NCI-H524 treated with DMSO at 0.1 percent for 48 hours (cell line): ENCODE measurements at regions not wholly inside any gene's neighbourhood (a gene's known extent, or its start where the extent isn't known, plus 50 kb on each side); places are given as distances from the start of the nearest gene placed in this dataset.

Source experiments
- DNase-seq: peaks from one replicate; lab custom pipeline; 2025; lab: John Stamatoyannopoulos, UW

DNA sequence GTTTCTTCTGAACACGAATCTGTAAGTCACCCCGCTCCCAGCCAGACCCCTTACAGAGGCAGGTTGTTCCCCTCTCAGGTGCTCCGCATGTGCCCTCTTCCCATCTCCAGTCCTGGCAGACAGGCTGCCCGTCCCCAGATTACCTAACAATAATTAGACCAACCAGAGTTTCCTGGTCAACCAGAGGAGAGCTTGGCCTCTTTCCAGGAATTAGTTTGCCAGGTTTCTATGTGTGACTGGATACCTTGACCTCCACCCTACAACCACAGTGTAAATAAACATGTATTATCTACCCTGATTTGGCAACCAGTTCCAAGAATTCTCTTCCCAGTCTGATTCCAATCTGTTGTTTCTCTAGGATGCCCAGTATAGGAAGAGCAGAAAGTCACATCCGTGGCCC, 178.0 kb upstream of the UMPS start:
- DNase-seq: no peak

DNA sequence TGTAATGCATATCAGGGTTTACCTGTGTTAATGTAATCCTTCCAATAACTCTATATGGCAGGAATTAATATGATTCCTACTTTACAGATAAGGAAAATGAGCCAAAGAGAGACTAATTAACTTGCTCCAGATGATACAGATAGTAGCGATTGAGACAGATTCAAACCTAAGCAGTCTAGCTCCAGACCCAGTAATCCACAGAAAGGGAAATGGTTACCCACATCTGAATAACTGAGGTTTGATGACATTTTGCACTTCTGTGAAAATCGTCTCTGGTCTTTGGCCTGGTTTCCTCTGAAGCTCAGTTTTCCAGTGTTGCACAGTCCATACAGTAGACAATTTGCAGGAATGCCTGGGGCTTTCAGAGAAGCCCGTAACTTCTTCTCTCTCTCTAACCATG, 177.1 kb upstream of the UMPS start:
- no peak for DNase-seq

GRCh38 chr3:124556636-124557035, 173.6 kb upstream of the UMPS start:
- no peak for DNase-seq

GRCh38 chr3:124557433-124558232, 172.6 kb upstream of the UMPS start:
- DNase-seq: no peak

DNA sequence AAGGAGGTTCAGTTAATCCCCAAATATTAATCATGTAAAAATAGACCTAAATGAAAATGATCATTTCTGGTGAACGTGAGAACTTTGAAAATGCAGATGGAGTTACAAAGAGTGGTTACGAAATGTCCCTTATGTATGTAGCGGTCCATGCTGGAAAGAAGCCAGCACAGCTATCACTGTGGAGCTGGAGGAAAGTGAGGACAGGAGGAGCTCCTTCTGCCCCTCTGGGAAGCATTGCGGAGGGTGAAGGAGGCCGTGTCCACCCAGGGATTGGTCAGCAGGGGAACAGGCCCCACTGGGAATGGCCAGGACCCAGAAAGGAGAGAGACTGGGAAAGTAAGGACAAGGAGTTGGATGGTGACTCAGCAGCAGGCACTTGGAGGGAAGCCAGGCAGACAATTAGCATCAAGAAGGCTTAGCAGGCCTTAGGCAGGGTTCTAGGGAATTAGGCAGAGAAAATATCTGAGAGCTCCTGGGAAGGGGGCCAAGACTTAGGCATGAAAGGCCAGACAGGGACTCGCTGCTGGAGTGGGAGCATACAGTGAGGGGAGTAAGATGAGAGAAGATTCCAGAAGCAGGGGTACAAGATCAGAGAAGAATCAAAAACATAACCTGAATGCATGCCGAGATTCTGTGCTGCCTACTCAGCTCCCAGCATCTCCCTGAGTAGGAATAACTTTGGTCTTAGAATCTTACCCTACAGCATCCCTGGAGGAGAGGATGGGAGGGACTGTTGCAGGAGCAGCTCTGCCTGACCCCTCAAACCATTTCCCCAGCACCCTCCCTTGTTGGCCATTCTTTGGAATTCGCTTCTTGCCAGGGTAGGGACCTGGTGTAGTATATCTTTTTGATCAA, 171.0 kb upstream of the UMPS start:
- DNase-seq: peak; percentile 97

DNA sequence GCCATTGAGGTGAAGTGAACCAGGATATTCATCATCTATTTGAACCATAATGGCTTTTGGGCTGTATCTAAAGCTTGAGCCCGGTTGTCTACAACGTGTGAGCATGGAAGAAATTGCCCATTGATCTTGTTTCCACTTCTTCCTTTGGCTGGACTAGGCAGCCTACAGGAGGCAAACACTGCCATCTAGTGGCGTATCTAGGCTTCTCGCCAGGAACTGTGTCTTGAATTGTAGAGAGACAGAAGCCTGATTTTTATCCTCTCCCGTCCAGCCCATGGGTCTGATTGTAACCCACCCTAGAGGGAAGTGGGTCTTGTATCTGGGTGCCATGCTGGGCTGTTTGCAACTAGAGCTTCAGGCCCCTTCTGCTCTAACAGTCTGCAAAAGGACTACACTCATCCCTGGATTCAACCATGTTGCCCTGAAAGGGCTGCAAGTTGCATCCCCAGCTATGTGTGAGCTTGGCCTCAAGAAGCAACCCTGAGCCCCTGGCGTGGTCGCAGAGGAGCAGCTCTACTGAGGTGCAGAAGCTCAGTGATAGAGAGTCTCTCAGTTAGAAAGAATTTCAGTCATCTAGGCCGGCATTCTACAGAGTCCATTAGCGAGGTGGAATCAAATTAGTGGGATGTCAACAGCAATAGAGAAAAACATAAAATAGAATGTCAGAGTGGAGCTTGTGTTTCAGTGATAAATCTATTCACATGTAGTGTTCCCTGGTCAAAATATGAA, 170.2 kb upstream of the UMPS start:
- peak; percentile 60 for DNase-seq

- DNase-seq: no peak
These were observed 169.5 kb upstream of the UMPS start for GRCh38 chr3:124560666-124561215.

DNA sequence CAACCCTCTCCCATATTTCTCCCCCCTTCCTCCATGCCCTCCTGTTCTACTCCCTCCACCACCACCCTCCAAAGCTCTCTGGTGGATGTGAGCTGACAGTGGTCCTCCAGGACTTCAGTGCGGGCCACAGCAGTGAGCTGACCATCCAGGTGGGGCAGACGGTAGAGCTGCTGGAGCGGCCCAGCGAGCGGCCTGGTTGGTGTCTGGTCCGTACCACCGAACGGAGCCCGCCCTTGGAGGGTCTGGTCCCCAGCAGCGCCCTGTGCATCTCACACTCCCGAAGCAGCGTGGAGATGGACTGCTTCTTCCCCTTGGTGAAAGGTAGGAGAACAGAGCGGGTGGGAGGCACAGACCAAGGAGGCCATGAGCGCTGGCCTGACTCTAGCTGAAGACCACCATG, 167.5 kb upstream of the UMPS start:
- DNase-seq: no peak

DNA sequence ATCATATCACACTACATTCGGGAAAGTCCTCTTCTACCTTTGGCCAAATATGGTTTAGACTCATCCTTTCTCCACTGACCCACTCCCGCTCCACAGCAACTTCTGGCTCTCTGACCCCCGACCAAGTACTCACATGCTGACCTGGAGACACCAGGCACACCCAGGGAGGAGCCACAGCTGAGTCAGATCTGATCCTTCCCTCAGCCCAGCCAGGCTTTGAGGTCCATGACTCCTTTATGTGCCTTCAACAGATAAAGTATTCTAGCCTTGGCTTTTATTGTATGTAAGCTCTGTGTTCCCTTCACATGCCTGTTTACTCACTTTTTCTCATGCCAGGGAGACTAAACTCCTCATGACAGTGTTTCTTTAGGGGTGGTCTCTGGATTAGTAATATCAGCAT, 166.9 kb upstream of the UMPS start:
- no peak for DNase-seq

DNA sequence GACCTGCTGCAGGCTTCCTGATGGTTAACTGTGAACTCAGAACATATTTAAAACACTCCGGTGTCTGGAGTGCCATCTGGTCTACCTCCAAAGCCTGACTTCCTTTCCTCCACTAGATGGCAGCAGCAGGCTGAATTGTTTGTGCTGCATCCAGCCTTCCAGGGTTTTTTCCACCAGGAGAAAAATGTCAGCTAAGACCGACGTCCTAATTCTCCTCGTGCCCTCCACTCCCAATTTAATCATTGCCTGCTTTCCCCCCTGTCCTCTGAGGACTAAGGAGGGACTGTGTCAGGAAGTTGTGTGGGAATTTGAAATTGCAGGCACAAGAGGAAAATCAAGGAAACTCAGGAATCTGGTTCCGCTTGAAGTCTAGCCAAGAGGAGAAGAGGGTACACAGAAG, 165.2 kb upstream of the UMPS start:
- DNase-seq: peak; percentile 65

DNA sequence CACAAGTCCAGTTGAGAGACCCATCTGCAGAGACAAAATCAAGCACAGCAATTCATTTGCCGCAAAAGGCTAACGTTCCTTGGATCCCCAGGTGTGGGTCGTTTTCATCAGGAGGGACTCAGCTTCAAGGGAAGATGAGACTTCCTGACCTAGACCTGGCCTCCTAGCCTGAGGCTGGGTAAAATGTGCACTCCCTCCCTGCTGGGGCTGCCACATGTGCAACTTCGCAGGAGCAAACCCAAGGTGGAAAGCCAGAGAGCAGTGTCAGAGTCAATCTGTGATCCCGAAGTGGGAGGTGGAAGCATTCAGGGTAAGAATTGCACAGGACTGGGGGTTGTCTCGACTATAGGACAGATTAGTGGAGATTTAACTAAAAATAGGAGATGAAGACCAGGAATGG, 164.7 kb upstream of the UMPS start:
- DNase-seq: no peak

GRCh38 chr3:124566701-124567100, 163.6 kb upstream of the UMPS start:
- no peak for DNase-seq

- no peak for DNase-seq
These were observed 163.1 kb upstream of the UMPS start for GRCh38 chr3:124567179-124567578.

DNA sequence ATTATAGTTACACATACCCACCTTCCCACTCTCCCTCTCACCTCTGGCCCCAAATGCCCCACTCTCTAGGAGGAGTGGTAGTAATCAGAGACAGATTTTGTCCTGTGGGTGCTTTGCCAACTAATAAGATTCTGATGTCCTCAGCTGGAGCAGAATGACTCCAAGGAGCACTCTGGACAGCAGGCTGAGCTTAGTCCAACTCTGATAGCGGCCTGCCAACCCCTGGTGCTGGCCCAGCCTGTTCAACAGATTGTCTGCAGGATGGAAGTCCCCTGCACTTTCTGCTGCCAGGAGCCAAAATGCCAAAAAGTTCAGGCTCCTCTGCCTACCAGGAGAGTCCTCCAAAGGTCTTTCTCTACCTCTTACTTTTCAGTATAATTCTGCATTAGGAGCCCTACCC, 160.5 kb upstream of the UMPS start:
- DNase-seq: no peak

GRCh38 chr3:124570232-124570631, 160.0 kb upstream of the UMPS start:
- no peak for DNase-seq

- DNase-seq: no peak
These were observed 157.3 kb upstream of the UMPS start for GRCh38 chr3:124572851-124573405.

DNA sequence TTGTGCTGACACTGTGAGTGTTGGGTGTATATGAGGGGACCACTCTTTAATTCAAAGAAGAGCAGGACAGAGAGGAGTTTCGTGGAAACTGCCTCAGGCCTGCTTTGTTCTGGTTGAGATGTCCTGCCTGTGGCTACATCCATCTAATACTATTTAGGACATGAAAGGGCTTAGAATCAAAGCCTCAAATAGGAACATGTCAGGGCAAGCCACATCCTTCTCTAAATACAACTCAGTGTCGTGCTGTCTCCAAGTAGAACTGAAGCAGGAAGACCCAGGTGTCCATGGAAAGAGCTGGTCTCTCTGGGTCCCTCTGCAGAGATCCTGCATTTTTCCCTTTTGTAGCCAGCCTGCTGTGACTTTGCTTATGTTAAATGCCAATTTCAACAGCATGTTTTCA, 156.2 kb upstream of the UMPS start:
- no peak for DNase-seq

DNA sequence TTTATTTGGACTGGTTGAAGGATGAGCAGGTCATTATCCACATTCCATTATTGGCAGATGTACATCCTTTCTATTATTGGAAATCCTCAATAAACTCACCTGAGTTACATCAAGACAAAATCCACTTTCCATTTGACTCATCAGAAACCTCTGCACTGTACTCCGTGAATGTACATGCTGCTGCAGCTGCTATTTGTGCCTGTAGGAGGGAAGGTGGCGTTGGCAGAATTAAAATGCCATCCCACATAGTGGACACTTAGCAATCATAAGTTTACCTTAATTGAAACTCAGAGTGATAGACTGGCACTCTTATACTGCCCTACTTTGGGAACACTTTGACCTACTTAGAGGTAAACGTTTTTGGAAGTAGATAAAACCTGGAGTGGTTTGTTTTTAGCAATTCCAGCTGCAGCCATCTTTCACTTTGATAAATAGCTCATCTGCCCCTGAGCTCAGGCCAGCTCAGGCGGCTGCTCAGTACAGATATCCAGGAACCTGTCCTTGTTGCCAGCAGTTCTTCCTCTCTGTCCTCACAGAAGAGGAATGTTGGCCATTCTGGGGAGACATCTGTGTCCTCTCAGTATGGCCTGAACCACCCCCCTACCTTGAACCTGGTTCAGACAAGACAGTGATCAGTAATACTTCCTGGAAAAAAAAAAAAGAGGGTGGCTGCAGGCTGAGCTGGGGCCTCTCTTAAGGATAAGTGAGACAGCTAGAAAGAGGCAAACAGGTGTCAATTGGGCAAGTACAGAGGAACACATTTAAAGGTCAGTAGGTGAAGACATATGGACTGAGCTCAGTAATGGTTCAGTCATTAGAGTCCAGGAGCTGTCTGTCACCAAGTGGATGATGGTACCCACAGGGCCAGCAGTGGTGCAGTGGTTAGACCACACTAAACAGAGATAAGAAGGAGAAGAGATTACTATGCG, 153.4 kb upstream of the UMPS start:
- no peak for DNase-seq

- DNase-seq: no peak
These were observed 152.6 kb upstream of the UMPS start for GRCh38 chr3:124577494-124578167.

DNA sequence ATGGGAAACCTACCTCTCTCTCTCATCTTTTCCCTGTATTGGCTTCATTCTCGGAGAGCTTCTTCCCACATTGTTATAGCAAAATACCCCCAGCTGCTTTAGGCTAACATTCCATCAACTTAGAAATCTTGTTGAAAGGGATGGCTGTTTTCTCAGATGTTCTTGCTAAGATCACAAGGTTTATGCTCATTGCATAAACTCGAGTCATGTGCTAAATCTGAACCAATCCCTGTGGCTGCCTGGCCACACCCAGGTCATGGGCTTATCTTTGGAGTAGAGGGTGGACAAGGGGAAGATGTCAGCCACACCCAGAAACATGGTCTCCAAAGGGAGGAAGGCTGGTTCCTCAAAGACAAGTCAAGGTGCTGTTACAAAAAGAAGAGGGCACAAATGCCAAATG, 150.6 kb upstream of the UMPS start:
- no peak for DNase-seq
